HEK293T (cell line): ENCODE measurements at regions not wholly inside any gene's neighbourhood (a gene's known extent, or its start where the extent isn't known, plus 50 kb on each side); places are given as distances from the start of the nearest gene placed in this dataset.

ENCODE experiments used
- ARNT ChIP-seq: fragments of 450-650 bp; IDR thresholded peaks from 2 replicates; pipeline ENCODE4 v1.6.1; 2017; ENCODE audit warnings: mild to moderate bottlenecking
- CTBP1 ChIP-seq: fragments of 450-650 bp; IDR thresholded peaks from 2 replicates; pipeline ENCODE4 v1.6.1; 2016; ENCODE audit warnings: borderline replicate concordance
- ELF4 ChIP-seq: fragments of 450-650 bp; IDR thresholded peaks from 2 replicates; pipeline ENCODE4 v1.6.1; 2017; ENCODE audit warnings: antibody characterized with exemption
- FOXA1 ChIP-seq: fragments of 450-650 bp; IDR thresholded peaks from 2 replicates; pipeline ENCODE4 v1.6.1; 2016; ENCODE audit warnings: mild to moderate bottlenecking
- HDGF ChIP-seq: fragments of 450-650 bp; IDR thresholded peaks from 2 replicates; pipeline ENCODE4 v1.6.1; 2017; ENCODE audit warnings: antibody characterized with exemption, borderline replicate concordance
- PKNOX1 ChIP-seq: fragments of 450-650 bp; IDR thresholded peaks from 2 replicates; pipeline ENCODE4 v1.6.1; 2016
- TARDBP ChIP-seq: fragments of 450-650 bp; IDR thresholded peaks from 2 replicates; pipeline ENCODE4 v1.6.1; 2016

- TF ChIP-seq ELF4 (no peak), ARNT (no peak), PKNOX1 (no peak), FOXA1 (no peak), HDGF (no peak), CTBP1 (no peak), TARDBP (no peak)
Measured at GRCh38 chr1:189628857-189629256, 848.8 kb downstream of the BRINP3 start.
